ENCODE measurements at regions not wholly inside any gene's neighbourhood (a gene's known extent, or its start where the extent isn't known, plus 50 kb on each side); places are given as distances from the start of the nearest gene placed in this dataset.

DNA sequence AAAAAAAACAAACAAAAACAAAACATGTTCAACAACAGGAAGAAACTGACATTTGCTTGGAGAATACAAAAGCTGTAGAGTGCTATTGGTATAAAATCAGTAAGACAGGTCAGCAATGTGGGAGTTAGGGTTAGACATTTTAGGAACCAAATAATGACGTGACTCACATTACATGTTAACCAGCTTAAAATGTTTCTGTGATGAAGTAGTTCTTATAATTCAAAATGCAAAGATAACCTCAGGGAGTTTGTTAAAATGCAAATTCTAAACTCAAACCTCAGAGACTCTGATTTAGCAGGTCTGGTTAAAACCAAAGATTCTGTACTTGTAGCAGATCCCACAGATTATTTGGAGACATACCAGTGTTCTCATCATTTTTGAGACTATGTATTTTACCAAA lies 549.4 kb upstream of the SLITRK1 start:
- H3K27me3 ChIP-seq: no peaks in the 10 kb centered on the region
- intact Hi-C loops (cut with DNase I): no loop called here
- H3K9me3 ChIP-seq (replicated peaks in 1 of 3): no peaks in the 10 kb centered on the region
- TF ChIP-seq POLR2A (IDR thresholded peaks at IDR 0.05): no peak
- TF ChIP-seq, protein P1, sequence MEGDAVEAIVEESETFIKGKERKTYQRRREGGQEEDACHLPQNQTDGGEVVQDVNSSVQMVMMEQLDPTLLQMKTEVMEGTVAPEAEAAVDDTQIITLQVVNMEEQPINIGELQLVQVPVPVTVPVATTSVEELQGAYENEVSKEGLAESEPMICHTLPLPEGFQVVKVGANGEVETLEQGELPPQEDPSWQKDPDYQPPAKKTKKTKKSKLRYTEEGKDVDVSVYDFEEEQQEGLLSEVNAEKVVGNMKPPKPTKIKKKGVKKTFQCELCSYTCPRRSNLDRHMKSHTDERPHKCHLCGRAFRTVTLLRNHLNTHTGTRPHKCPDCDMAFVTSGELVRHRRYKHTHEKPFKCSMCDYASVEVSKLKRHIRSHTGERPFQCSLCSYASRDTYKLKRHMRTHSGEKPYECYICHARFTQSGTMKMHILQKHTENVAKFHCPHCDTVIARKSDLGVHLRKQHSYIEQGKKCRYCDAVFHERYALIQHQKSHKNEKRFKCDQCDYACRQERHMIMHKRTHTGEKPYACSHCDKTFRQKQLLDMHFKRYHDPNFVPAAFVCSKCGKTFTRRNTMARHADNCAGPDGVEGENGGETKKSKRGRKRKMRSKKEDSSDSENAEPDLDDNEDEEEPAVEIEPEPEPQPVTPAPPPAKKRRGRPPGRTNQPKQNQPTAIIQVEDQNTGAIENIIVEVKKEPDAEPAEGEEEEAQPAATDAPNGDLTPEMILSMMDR (IDR thresholded peaks at IDR 0.05): no peak
- H3K36me3 ChIP-seq (replicated peaks in 1 of 2): no peaks in the 10 kb centered on the region
- no peaks in the 10 kb centered on the region for H3K4me1 ChIP-seq (replicated peaks in 1 of 2)
- 38 to 55% (median 49%) methylated on average over 1 of the region's 1 CpG for WGBS, 4 donors
- H3K4me3 ChIP-seq: no peak overlapping the region
- H3K27ac ChIP-seq: no peak overlapping the region
- DNase-seq: no peak

DNA sequence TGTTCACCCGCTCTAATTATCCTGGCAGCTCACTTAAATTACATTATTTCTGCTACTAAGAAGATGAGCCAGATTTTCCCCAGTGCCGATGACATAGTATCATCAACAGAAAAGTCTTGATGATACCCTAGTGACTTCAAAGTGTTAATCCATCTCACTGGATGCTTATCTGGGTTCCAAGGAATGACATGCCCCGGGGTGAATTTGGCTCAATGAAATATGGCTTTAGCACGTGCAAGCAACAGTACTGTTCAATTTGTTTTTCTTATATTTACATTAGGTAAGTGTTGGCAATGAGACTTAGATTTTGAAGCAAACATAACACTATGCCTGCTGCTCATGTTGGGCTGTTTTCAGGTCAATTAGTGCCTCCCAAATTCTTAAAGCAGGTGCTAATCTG lies 548.2 kb upstream of the SLITRK1 start:
- no peak for DNase-seq
- Histone ChIP-seq H3K4me1 (replicated peaks in 1 of 2) (no peaks in the 10 kb centered on the region), H3K9me3 (replicated peaks in 1 of 3) (no peaks in the 10 kb centered on the region), H3K36me3 (replicated peaks in 1 of 2) (no peaks in the 10 kb centered on the region), H3K4me3 (no peak overlapping the region), H3K27ac (no peak overlapping the region), H3K27me3 (no peaks in the 10 kb centered on the region)
- intact Hi-C loops (cut with DNase I): no loop called here
- 26 to 42% (median 35%) methylated on average over 4 of the region's 4 CpGs for WGBS, 4 donors
- TF ChIP-seq, protein P1 (IDR thresholded peaks at IDR 0.05): no peak
- TF ChIP-seq POLR2A (IDR thresholded peaks at IDR 0.05): no peak

DNA sequence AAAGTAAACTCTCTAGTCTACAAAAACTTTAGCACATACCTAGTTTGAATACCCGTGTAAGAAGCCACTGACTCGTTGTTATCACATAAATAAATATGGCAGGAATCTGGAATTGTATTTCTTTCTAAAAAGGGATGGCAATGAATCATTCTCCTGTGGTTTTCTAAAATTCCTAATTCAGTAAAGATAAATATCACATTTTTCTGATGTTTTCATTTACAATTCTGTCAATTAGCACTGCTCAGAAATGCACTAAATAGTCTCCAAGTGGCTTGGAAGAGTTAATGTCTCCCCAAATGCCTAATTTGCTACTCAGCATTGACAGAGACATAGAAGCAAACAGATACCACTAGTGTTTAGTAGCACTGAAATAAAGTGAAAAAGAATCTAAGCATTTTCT lies 547.7 kb upstream of the SLITRK1 start:
- Histone ChIP-seq H3K9me3 (replicated peaks in 1 of 3) (no peaks in the 10 kb centered on the region), H3K4me1 (replicated peaks in 1 of 2) (no peaks in the 10 kb centered on the region), H3K36me3 (replicated peaks in 1 of 2) (no peaks in the 10 kb centered on the region), H3K27ac (no peak overlapping the region), H3K4me3 (no peak overlapping the region), H3K27me3 (no peaks in the 10 kb centered on the region)
- intact Hi-C loops (cut with DNase I): no loop called here
- 30 to 40% (median 32%) methylated on average over 2 of the region's 2 CpGs for WGBS, 4 donors
- TF ChIP-seq, protein P1 (IDR thresholded peaks at IDR 0.05): no peak
- TF ChIP-seq POLR2A (IDR thresholded peaks at IDR 0.05): no peak
- no peak for DNase-seq

DNA sequence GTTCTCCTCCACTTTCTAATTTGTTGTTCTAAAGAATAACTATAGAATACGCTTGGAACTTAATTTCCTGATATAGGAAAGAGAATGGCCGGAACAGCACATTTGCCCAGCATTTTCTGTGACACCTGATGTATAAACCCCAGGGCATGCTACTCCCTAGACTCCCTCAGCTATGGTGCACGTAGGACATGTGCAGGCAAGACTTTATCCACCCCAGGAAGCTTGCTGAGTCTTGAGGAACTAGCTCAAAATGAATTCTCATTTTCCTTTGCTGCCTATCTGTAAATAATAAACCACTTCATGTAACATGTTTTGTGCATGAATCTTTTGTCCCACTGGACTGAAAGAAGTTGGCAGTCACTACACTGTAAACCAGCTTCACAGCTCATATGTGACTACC lies 535.8 kb upstream of the SLITRK1 start:
- H3K9me3 ChIP-seq (replicated peaks in 1 of 3): no peaks in the 10 kb centered on the region
- no peaks in the 10 kb centered on the region for H3K36me3 ChIP-seq (replicated peaks in 1 of 2)
- intact Hi-C loops (cut with DNase I): no loop called here
- H3K27ac ChIP-seq: no peak overlapping the region
- DNase-seq: no peak
- no peaks in the 10 kb centered on the region for H3K4me1 ChIP-seq (replicated peaks in 1 of 2)
- no peak overlapping the region for H3K4me3 ChIP-seq
- TF ChIP-seq, protein P1 (IDR thresholded peaks at IDR 0.05): no peak
- TF ChIP-seq POLR2A (IDR thresholded peaks at IDR 0.05): no peak
- WGBS, 4 donors: 63 to 80% (median 66%) methylated on average over 3 of the region's 3 CpGs
- H3K27me3 ChIP-seq: no peaks in the 10 kb centered on the region

Data from adrenal gland (tissue), 9 donors.